H9 (cell line): ENCODE measurements at regions not wholly inside any gene's neighbourhood (a gene's known extent, or its start where the extent isn't known, plus 50 kb on each side); places are given as distances from the start of the nearest gene placed in this dataset.

Source experiments
- DNase-seq: peaks from one replicate; pipeline ENCODE4 v3.0.0-alpha.2; 2017
- H2AFZ ChIP-seq: one replicate; pipeline ENCODE4 v1.6.1; 2013; ENCODE audit warnings: mild to moderate bottlenecking, low read length, control low read depth, moderate library complexity
- H2AK5ac ChIP-seq: 2 replicates; pipeline ENCODE4 v1.6.1; 2013; ENCODE audit warnings: low read length, control low read depth, mixed read lengths; ENCODE audit not compliant: insufficient read length
- H2BK120ac ChIP-seq: one replicate; pipeline ENCODE4 v1.6.1; 2013; ENCODE audit warnings: low read depth, mild to moderate bottlenecking, low read length, control low read depth, inconsistent platforms; ENCODE audit not compliant: poor library complexity, severe bottlenecking
- H2BK12ac ChIP-seq: 2 replicates; pipeline ENCODE4 v1.6.1; 2013; ENCODE audit warnings: low read length, control low read depth, mixed read lengths, low read depth; ENCODE audit not compliant: insufficient read length
- H2BK15ac ChIP-seq: 2 replicates; pipeline ENCODE4 v1.6.1; 2013; ENCODE audit warnings: low read depth, low read length, control low read depth
- H2BK20ac ChIP-seq: one replicate; pipeline ENCODE4 v1.6.1; 2013; ENCODE audit warnings: low read depth, mild to moderate bottlenecking, low read length, control low read depth, inconsistent platforms; ENCODE audit not compliant: poor library complexity, severe bottlenecking
- H2BK5ac ChIP-seq: 2 replicates; pipeline ENCODE4 v1.6.1; 2013; ENCODE audit warnings: low read length, control low read depth, mixed read lengths; ENCODE audit not compliant: insufficient read length
- H3K14ac ChIP-seq: 2 replicates; pipeline ENCODE4 v1.6.1; 2013; ENCODE audit warnings: low read length, control low read depth; ENCODE audit not compliant: insufficient read depth
- H3K18ac ChIP-seq: 2 replicates; pipeline ENCODE4 v1.6.1; 2013; ENCODE audit warnings: low read depth, mild to moderate bottlenecking, mixed read lengths, low read length, control low read depth; ENCODE audit not compliant: insufficient read length
- H3K23ac ChIP-seq: 2 replicates; pipeline ENCODE4 v1.6.1; 2013; ENCODE audit warnings: low read length, control low read depth, mixed read lengths, low read depth; ENCODE audit not compliant: insufficient read length
- H3K23me2 ChIP-seq: 2 replicates; pipeline ENCODE4 v1.6.1; 2013; ENCODE audit warnings: low read depth, mild to moderate bottlenecking, mixed read lengths, low read length, control low read depth; ENCODE audit not compliant: insufficient read length, poor library complexity, severe bottlenecking
- H3K27ac ChIP-seq: 2 replicates; pipeline ENCODE4 v1.5.1; 2013; ENCODE audit warnings: low read length, control low read depth, mixed read lengths, low read depth; ENCODE audit not compliant: insufficient read length
- H3K27me3 ChIP-seq: 2 replicates; pipeline ENCODE4 v1.6.1; 2013; ENCODE audit warnings: low read length, control low read depth, inconsistent platforms; ENCODE audit not compliant: insufficient read depth
- H3K4ac ChIP-seq: 2 replicates; pipeline ENCODE4 v1.6.1; 2013; ENCODE audit warnings: low read depth, mild to moderate bottlenecking, control low read depth, inconsistent platforms, low read length, moderate library complexity
- H3K4me1 ChIP-seq: 2 replicates; pipeline ENCODE4 v1.6.1; 2013; ENCODE audit warnings: low read length, control low read depth, inconsistent platforms; ENCODE audit not compliant: insufficient read depth
- H3K4me2 ChIP-seq: 2 replicates; pipeline ENCODE4 v1.6.1; 2013; ENCODE audit warnings: low read length, control low read depth, mixed read lengths; ENCODE audit not compliant: insufficient read length, insufficient read depth
- H3K56ac ChIP-seq: 2 replicates; pipeline ENCODE4 v1.6.1; 2013; ENCODE audit warnings: low read depth, mild to moderate bottlenecking, mixed read lengths, low read length, control low read depth; ENCODE audit not compliant: insufficient read length
- H3K79me1 ChIP-seq: 2 replicates; pipeline ENCODE4 v1.6.1; 2013; ENCODE audit warnings: low read depth, mild to moderate bottlenecking, moderate library complexity, low read length, control low read depth, inconsistent platforms; ENCODE audit not compliant: insufficient read depth, poor library complexity, severe bottlenecking
- H3K79me2 ChIP-seq: 2 replicates; pipeline ENCODE4 v1.6.1; 2013; ENCODE audit warnings: low read length, control low read depth, inconsistent platforms; ENCODE audit not compliant: insufficient read depth
- H3K9ac ChIP-seq: 2 replicates; pipeline ENCODE4 v1.6.1; 2013; ENCODE audit warnings: low read length, control low read depth, mixed read lengths; ENCODE audit not compliant: insufficient read length; ENCODE audit errors: extremely low read depth
- H3K9me3 ChIP-seq: one replicate; pipeline ENCODE4 v1.6.1; 2013; ENCODE audit warnings: low read depth, low read length, inconsistent platforms; ENCODE audit not compliant: control insufficient read depth
- H3T11ph ChIP-seq: one replicate; pipeline ENCODE4 v1.6.1; 2013; ENCODE audit warnings: mild to moderate bottlenecking, low read length, control low read depth, inconsistent platforms
- H4K20me1 ChIP-seq: one replicate; pipeline ENCODE4 v1.6.1; 2013; ENCODE audit not compliant: control insufficient read depth, insufficient read length, insufficient read depth
- H4K5ac ChIP-seq: 2 replicates; pipeline ENCODE4 v1.6.1; 2013; ENCODE audit warnings: low read depth, mild to moderate bottlenecking, mixed read lengths, low read length, control low read depth; ENCODE audit not compliant: insufficient read length
- H4K8ac ChIP-seq: replicated peaks from 2 replicates; pipeline ENCODE4 v1.6.1; 2013; ENCODE audit warnings: low read length, control low read depth, mixed read lengths, low read depth; ENCODE audit not compliant: insufficient read length
- H4K91ac ChIP-seq: 2 replicates; pipeline ENCODE4 v1.6.1; 2013; ENCODE audit warnings: low read depth, mild to moderate bottlenecking, moderate library complexity, mixed read lengths, low read length, control low read depth; ENCODE audit not compliant: insufficient read length
- H3K27ac Mint-ChIP-seq, 3 experiments: 2 replicates in 2 of 3; 3 replicates in 1 of 3; pipeline ENCODE4 v1.8.0; 2020 to 2021; ENCODE audit warnings: mixed read lengths in 3 of 3, mild to moderate bottlenecking in 1 of 3, moderate library complexity in 1 of 3
- H3K27me3 Mint-ChIP-seq: 2 replicates; pipeline ENCODE4 v1.8.0; 2021; ENCODE audit warnings: low read depth, mild to moderate bottlenecking, moderate library complexity, mixed read lengths
- H3K36me3 Mint-ChIP-seq, 3 experiments: 2 replicates in 2 of 3; 3 replicates in 1 of 3; pipeline ENCODE4 v1.8.0; 2020 to 2021; ENCODE audit warnings: low read depth in 3 of 3, mixed read lengths in 3 of 3; ENCODE audit not compliant: insufficient read depth in 1 of 3
- H3K4me1 Mint-ChIP-seq, 2 experiments: 2 replicates each; pipeline ENCODE4 v1.8.0; 2020; ENCODE audit warnings: mixed read lengths in 2 of 2
- H3K4me3 Mint-ChIP-seq, 2 experiments: 2 replicates in 1 of 2; 3 replicates in 1 of 2; pipeline ENCODE4 v1.8.0; 2020 to 2021; ENCODE audit warnings: mild to moderate bottlenecking in 2 of 2, mixed read lengths in 2 of 2, moderate library complexity in 1 of 2
- H3K9me3 Mint-ChIP-seq, 2 experiments: 2 replicates in 1 of 2; 3 replicates in 1 of 2; pipeline ENCODE4 v1.8.0; 2020; ENCODE audit warnings: mild to moderate bottlenecking in 2 of 2, mixed read lengths in 2 of 2, moderate library complexity in 1 of 2
- CTCF ChIP-seq: fragments of 200-600 bp; sonication (generic); conservative IDR thresholded peaks from 3 replicates; pipeline ENCODE4 v1.8.0; 2021; ENCODE audit warnings: antibody characterized with exemption, mild to moderate bottlenecking
- WGBS: extraction: QIAGEN DNeasy Blood & Tissue Kit; methylation state at CpG from one replicate; pipeline ENCODE4 v1.1.7; 2013; ENCODE audit warnings: missing lambda C conversion rate, low lambda C conversion rate, mixed read lengths; ENCODE audit not compliant: insufficient read length; ENCODE audit errors: extremely low coverage; 5-methylcytosine and 5-hydroxymethylcytosine counted together

- no peak overlapping the region for H3K18ac ChIP-seq
- H4K5ac ChIP-seq = no peak overlapping the region
- H3K23me2 ChIP-seq = no peaks in the 10 kb centered on the region
- H3K36me3 Mint-ChIP-seq = no peaks in the 10 kb centered on the region
- H2AK5ac ChIP-seq = no peak overlapping the region
- H3K9me3 ChIP-seq = no peaks in the 10 kb centered on the region
- H3K9ac ChIP-seq = no peak overlapping the region
- H3K9me3 Mint-ChIP-seq = no peaks in the 10 kb centered on the region
- TF ChIP-seq CTCF = no peak
- no peak for DNase-seq
- H3K4me2 ChIP-seq = no peak overlapping the region
- no peak overlapping the region; a peak in 1 of 7 replicates for H3K27ac Mint-ChIP-seq
- no peaks in the 10 kb centered on the region for H3K79me2 ChIP-seq
- H3K4me1 ChIP-seq = peaks cover 4% of the 10 kb centered on the region; the same call in 1 of the 2 replicates
- no peak overlapping the region for H2BK120ac ChIP-seq
- H3K27me3 Mint-ChIP-seq = no peaks in the 10 kb centered on the region
- H3K4ac ChIP-seq = no peak overlapping the region
- no peak overlapping the region for H4K91ac ChIP-seq
- H2BK20ac ChIP-seq = no peak overlapping the region
- no peak overlapping the region for H2AFZ ChIP-seq
- no peak overlapping the region for H3K56ac ChIP-seq
- no CpG with 5 or more reads among the region's 2 CpGs for WGBS
- no peak overlapping the region for H2BK5ac ChIP-seq
- no peak overlapping the region for H4K8ac ChIP-seq
- no peaks in the 10 kb centered on the region for H4K20me1 ChIP-seq
- H3K4me1 Mint-ChIP-seq = peaks cover 9 to 16% of the 10 kb centered on the region in 2 experiments
- H3K14ac ChIP-seq = no peak overlapping the region
- H3K79me1 ChIP-seq = no peaks in the 10 kb centered on the region
- H2BK12ac ChIP-seq = no peak overlapping the region
- H3K27me3 ChIP-seq = no peaks in the 10 kb centered on the region
- H3K4me3 Mint-ChIP-seq = no peak overlapping the region
- H3T11ph ChIP-seq = no peak overlapping the region
- H3K27ac ChIP-seq = no peak overlapping the region
- no peak overlapping the region for H2BK15ac ChIP-seq
- H3K23ac ChIP-seq = no peak overlapping the region
Measured at GRCh38 chr7:25316366-25316765, 88.1 kb upstream of the NPVF start.
